Hematopoietic multipotent progenitor cell (in vitro differentiated cells): ENCODE measurements at regions not wholly inside any gene's neighbourhood (a gene's known extent, or its start where the extent isn't known, plus 50 kb on each side); places are given as distances from the start of the nearest gene placed in this dataset.

Experiments
- DNase-seq, 3 donors: peaks; one replicate each; pipeline ENCODE4 v3.0.0-alpha.2; 2011 to 2015; ENCODE audit warnings: low read depth in 2 of 3, low spot score in 2 of 3

DNA sequence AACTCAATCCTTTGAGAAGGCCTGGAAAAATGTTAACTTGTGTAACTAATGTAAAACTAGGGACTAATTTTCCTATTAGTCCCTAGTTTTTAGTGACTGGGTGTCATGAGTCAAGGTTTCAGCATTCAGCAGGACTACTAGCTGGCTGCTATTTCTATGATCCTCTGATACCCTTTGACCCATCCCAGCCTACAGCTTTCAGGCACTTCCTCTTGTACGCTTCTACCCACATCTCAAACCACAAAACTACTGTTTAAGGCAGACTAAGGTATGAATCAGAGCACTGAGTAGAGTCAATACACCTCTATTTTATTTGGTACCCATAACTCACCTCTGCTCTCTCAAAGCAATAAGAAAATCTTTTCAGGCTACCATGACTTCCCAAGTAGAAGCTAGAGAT lies 809.6 kb downstream of the PDHA2 start:
- peak in 2 of 3 donors; percentile 0 to 35 for DNase-seq

GRCh38 chr4:96652158-96652557 lies 812.3 kb downstream of the PDHA2 start:
- DNase-seq, result no peak

DNA sequence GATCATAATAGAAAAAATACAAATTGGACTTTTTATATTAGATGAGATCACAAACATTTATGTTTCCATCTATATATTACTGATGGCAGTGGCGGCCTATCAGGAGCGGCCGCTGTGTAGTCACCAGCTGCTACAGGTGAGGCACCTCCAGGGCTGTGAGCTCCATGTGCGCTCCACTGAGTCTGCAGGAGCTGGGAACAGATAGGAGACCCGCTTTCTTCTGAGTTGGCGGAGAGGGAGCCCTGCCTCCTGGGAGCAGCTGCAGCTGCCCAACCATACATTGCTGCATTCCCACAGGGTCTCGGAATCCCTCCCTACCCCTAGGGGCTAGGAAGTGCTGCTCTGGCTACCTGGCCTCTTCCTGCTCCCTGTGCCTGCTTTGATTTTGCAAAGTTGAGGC lies 812.9 kb downstream of the PDHA2 start:
- DNase-seq, result no peak

GRCh38 chr4:96654045-96654444 lies 814.2 kb downstream of the PDHA2 start:
- DNase-seq, result no peak

DNA sequence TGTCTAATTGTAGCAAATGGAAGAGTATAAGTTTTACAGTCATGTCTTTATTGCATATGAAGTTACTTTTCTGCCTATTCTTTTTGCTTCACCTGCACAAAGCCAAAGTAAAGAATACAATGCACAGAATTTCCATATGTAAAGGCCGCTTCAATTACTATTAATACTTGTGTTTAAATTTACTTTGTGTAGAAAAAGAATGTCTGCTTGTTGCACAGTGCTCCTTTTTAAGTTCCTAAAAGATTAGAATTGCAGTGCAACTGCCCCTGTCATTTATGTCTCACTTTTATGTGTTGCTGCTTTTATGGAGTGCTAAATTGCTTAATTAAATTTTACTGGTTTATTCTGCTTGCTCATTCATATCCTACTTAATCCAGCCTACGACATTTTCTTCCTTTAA lies 830.5 kb downstream of the PDHA2 start:
- DNase-seq, result no peak

DNA sequence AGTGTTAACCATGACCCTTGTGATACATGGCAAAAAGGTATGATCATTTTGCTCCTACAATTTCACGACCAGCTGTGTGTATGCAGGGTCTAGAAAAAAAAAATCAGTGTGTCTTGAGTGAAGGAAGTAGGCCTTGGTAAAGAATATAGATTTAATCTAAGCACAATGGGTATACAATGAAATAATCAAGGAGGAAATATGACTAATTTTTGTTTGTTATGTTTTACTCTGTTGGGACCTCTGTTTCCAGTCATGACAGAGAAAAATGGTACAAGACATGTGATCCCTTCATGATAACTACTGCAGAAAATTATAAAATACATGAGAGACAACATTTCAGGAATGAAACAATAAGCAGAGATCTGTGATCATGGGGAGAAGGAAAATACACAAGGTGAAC lies 835.5 kb downstream of the PDHA2 start:
- no peak for DNase-seq

DNA sequence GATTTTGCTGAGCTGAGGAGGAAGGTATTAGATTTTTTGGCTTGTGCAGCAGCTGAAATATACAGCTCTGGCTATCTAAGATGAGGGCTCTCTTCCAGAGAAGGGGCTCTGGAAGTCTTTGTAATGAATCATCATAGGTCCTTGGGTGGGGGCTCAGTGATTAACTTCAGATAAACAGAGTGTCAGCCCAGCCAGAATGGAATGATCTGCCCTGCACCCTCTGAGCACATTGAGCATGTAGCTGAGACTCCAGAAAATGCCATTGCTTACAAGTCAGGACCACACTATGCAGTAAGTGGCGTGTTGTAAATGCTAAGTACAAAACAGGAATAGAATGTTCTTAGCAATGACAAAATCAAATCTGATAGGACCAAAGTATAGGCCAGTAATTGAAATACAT lies 836.0 kb downstream of the PDHA2 start:
- DNase-seq, result no peak

DNA sequence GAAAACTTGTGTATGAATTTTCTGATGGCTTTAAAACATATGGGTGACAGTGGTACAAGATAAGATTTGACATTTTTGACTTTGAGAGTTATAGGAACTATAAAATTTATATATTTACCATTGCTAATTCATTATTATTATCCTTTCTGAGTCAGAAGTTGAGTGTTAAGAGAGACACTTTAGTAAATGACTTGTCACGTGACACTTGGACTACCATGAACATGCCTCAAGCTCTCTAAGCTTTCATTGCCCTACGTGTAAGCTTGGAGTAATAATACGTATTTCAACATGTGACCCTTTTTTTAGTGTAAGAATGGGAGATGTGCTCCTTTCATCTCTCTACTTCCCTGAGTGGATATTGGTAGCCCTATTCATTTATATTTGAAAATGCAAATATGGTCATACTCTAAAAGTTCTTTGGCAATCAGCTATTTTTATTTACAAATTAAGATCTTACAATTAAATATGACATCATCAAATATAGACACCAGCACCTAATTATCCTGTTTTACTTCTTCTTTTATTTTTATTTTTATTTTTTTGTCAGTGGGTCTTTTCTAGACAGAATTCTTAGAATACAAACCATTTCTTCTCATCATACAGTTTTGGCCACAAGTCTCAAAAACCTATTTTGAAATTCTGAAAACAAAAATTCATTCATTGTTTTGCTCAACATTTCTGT lies 837.0 kb downstream of the PDHA2 start:
- no peak for DNase-seq

DNA sequence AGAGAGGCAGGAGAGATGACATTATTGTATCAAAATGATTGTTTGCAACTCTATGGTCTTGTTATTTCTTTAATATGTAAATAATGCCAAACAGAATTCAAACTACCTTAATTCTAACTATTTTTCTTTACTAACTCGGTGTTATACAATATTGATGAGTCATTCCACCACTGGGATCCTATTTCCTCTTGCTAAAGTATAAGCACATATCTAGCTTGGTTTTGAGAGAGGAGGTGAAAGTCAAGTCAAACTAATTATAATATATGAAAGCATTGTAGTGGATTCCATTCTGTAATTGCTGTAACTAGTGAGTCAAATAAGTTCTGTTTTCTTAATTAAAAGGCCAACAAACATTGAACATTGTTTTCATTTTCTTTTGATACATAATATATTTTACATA lies 837.6 kb downstream of the PDHA2 start:
- peak in 1 of 3 donors; percentile 41 for DNase-seq

DNA sequence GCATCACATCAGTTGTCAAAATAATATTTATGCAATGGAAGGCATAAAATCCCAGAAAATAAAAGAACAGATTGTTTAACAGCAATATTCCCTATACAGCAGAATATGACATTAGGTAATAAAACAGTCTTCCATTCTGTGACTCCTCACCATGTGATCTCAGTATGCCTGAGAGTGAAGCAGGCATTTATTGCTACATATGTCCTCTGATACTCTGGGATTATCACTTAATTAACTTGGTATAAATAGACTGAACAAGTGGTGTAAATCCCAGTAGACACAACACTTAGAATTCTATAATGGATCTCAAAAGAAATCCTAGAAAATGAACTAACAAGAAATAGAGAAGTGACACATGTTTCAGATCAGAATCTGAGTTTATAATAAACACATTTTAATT lies 841.3 kb downstream of the PDHA2 start:
- DNase-seq, result no peak

- DNase-seq, result no peak
Observed at GRCh38 chr4:96685691-96686090, 845.8 kb downstream of the PDHA2 start.

DNA sequence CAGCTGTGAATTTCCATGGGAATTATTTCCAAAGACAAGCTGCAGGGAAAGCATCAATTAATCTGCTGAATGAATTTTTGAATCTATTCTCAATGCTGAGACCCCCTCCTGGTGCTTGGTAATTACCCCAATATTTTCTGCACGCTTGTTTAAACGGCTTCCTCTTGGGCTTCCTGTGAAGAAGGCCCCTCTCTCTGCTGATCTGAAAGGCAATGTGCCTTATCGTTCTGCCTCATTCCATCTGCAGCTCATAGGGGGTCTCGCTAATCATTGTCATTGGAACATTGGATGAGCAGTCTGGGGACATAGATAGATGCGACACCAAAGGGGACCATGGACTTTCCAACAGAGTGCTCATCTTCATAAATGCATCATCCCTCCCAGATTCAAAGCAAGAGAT lies 851.6 kb downstream of the PDHA2 start:
- DNase-seq, result no peak

GRCh38 chr4:96698831-96699230 lies 858.9 kb downstream of the PDHA2 start:
- DNase-seq, result no peak

DNA sequence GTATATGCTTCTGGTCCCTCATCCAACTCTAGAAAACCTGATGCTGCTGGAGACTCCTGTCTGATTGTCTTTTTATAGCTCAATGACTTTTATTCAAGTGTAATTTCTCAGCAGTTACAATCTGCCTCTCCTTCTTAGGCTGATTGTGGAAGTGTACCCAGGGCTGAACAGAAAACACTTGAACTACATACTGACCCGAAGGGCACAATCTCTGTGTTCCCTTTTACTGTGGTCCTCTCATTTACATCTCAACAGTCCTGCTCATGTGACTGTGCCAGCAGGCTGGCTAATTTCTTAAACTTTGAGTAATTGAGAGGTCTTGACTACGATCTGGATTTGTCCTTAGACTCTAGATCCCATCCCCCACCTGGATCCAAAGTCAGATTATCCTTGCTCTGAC lies 863.4 kb downstream of the PDHA2 start:
- no peak for DNase-seq

- DNase-seq, result peak in 2 of 3 donors; percentile 12 to 57
Observed at GRCh38 chr4:96708766-96709165, 868.9 kb downstream of the PDHA2 start.

DNA sequence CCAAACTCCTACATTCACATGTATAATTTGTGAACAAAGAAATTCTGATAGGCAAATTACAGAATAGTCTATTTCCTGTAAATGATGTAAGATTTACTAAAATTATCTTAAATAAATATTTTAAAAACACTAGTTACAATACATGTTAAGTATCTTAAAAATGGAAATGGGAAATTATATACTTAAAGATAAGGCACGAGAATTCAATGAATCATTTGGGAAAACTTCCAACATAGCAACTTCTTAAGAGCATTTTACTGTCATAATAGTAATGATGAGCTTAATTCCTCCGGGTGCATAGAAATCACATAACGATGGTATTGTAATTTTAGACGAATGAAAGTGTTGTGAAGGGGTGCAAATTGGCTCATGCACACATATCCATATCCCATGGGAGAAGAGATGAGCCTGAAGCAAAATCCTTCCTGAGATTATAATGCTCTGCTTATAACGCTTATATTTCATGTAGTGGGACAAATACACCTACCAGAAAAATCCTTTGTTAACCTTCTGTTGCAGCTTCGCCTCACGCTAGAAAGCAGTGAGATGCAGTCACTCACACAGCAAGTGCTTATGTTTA lies 873.5 kb downstream of the PDHA2 start:
- no peak for DNase-seq

DNA sequence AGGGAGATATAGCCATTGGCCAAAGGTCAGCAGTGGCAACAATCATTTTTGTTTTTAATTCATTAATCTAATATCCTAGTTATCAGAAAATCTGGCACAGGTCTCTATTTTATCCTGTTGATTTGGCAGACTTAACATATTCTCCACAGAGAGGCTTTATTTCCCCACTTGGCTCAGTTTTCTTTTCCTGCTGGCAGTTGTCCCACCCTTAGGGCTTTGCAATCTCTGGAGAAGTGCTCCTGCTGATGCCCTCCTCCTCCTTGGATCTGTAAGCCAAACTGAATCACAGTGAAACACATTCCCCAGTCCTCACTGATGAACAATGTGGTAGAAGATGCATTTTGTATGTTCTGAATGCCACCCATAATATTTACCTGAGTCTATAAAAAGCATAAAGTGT lies 889.7 kb downstream of the PDHA2 start:
- DNase-seq, result no peak

GRCh38 chr4:96730432-96730831 lies 890.5 kb downstream of the PDHA2 start:
- no peak for DNase-seq

- no peak for DNase-seq
Observed at GRCh38 chr4:96736352-96736889, 896.5 kb downstream of the PDHA2 start.

GRCh38 chr4:96739101-96739500 lies 899.2 kb downstream of the PDHA2 start:
- DNase-seq, result no peak

DNA sequence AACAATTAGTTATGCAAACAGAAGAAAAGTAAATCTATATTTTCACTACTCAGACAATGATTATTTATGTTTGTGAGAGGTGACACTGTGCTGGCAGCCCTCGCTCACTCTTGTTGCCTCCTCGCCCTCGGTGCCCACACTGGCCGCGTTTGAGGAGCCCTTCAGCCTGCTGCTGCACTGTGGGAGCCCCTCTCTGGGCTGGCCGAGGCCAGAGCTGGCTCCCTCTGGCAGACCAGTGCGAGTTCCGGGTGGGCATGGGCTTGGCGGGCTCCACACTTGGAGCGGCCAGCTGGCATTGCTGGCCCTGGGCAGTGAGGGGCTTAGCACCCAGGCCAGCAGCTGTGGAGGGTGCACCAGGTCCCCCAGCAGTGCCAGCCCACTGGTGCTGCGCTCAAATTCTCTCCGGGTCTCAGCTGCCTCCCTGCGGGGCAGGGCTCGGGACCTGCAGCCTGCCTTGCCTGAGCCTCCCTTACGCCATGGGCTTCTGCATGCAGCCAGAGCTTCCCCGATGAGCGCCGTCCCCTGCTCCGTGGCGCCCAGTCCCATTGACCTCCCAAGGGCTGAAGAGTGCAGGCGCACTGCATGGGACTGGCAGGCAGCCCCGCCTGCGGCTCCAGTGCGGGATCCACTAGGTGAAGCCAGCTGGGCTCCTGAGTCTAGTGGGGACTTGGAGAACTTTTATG lies 902.6 kb downstream of the PDHA2 start:
- DNase-seq, result no peak

- peak in 2 of 3 donors; percentile 12 to 48 for DNase-seq
Observed at GRCh38 chr4:96744676-96745075, 904.8 kb downstream of the PDHA2 start.
